Stimulated activated CD8-positive, alpha-beta memory T cell treated with anti-CD3 and anti-CD28 coated beads, Interleukin-12 subunit alpha, Interleukin-12 subunit beta, amount 100 ng/mL, for 1 hour (primary cell): ENCODE measurements at regions not wholly inside any gene's neighbourhood (a gene's known extent, or its start where the extent isn't known, plus 50 kb on each side); places are given as distances from the start of the nearest gene placed in this dataset.
"Not testable (repeated sequence)": the region's sequence is repeated elsewhere in the genome, so short reads cannot be mapped to it uniquely, and the experiment has no call there.

Source experiments
- DNase-seq: peaks from one replicate; pipeline ENCODE4 v3.0.0-alpha.2; 2020; ENCODE audit warnings: low read depth

- no peak for DNase-seq
Observed at GRCh38 chr9:1554081-1555035, 460.8 kb upstream of the SMARCA2 start.

DNA sequence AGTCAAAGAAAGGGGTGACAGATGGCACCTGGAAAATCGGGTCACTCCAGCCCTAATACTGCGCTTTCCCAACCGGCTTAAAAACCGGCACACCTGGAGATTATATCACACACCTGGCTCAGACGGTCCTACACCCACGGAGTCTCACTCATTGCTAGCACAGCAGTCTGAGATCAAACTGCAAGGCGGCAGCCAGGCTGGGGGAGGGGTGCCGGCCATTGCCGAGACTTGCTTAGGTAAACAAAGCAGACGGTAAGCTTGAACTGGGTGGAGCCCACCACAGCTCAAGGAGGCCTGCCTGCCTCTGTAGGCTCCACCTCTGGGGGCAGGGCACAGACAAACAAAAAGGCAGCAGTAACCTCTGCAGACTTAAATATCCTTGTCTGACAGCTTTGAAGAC is 456.5 kb upstream of the SMARCA2 start:
- DNase-seq: not testable (repeated sequence)

DNA sequence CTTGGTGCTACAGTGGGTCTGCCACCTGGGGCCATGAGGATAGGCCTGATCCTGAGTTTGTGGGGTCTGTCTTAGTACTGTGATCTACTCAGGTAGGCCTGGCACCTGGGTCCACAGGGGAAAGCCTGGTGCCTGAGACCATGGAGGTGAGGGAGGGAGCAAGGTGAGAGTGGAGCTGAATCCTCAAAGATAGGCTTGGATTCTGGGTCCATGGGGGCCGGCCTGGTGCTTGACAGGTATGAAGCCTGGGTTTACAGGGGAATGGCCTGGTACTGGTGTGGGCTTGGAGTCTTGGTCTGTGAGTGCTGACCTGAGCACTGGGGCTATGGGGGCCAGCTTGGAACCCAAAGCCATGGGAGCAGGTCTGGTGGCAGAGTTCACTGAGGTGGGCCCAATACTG is 439.2 kb upstream of the SMARCA2 start:
- DNase-seq: no peak

DNA sequence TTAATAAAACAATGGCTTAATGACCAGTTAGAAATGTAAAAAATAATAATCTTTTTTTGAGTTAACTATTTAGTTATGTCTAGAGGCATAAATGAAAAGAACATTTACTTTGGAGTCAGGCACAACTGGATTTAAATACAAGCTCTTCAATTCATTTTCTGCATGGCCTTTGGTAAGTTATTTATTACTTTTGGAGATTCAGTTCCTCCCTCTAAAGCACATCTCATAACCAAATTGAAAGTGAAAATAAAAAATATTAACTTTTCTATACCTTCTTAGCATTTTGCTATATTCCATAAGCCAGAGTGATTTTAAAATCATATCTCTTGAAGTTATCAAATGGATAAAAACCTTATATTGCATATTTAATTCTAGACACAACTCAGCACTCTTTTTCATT is 434.9 kb upstream of the SMARCA2 start:
- no peak for DNase-seq

GRCh38 chr9:1581926-1582325 is 433.2 kb upstream of the SMARCA2 start:
- no peak for DNase-seq

DNA sequence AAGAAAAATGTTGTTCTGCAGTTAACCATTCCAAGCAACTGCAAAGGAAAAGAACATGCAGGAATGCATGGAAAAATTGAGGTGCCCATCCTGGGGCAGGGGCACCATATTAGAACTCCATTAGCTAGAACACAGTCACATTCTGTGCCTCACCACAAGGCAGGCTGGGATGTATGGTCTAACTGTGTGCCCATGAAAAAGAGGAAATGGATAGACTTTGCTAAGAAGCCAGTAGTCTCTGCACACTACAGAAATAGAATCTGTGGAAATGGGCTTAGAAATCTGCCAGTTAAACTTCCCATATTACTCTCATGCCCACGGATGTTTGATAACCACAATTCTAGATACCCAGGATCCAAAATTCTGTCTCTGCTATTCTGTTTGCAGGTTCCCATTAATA is 423.8 kb upstream of the SMARCA2 start:
- no peak for DNase-seq

- DNase-seq: no peak
Observed at GRCh38 chr9:1598270-1598669, 416.9 kb upstream of the SMARCA2 start.

DNA sequence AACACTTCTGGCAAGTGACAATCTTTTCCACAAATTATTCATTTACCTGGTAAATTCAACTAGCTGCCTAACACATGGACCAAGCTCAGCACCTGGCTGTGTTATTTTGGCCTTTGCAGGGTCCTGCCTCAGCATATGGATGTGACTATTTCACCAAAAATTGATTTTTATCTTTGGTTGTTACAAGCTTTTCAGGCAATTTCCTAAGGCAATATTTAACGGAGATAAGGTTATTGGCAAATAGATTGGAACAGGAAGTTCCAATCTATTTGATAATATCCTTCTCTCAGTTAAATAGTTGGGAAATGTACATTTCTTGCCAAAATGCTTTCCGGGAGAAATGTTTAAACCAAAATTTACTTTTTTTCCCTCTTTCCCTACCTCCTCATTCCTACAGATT is 415.2 kb upstream of the SMARCA2 start:
- no peak for DNase-seq

DNA sequence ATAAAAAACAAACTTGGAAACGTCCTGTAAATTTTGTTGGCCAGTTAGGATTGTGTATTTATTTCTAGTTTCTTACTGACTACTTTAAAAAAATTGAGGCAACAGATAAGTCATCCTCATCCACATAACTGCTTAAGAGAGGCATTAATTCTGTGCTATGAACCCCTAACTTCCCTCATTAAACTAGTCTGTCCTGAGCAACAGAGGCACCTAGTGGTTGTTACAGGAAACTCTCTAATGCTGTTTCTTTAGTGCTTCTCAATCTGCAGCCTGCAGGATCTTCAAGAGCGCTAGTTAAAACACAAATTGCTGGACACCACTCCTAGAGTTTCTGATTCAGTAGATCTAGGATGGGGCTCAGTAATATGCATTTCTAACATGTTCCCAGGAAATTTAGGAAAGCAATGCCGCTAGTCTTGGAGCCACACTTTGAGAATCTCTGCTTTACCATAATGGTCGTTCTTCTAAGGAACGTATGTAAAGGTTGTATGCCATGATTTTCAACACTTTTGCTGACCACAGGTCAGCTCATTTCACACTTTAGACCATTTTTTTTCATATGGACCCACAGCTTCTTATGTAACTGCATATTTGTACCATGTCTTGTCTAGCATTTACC is 410.1 kb upstream of the SMARCA2 start:
- DNase-seq: no peak

- no peak for DNase-seq
Observed at GRCh38 chr9:1606253-1606652, 408.9 kb upstream of the SMARCA2 start.

DNA sequence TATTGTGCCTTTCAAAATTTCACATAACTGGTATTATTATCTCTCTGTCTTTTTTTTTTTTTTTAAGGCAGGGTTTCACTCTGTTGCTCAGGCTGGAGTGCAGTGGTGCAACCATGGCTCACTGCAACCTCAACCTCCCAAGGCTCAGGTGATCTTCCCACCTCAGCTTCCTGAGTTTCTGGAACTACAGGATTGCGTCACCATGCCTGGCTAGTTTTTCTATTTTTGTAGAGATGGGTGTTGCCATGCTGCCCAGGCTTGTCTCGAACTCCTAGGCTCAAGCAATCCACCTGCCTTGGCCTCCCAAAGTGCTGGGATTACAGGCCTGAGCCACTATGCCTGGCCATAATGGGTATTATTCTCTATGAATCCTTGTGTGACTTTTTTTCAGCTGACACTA is 402.3 kb upstream of the SMARCA2 start:
- no peak for DNase-seq

- no peak for DNase-seq
Observed at GRCh38 chr9:1617419-1617818, 397.7 kb upstream of the SMARCA2 start.

DNA sequence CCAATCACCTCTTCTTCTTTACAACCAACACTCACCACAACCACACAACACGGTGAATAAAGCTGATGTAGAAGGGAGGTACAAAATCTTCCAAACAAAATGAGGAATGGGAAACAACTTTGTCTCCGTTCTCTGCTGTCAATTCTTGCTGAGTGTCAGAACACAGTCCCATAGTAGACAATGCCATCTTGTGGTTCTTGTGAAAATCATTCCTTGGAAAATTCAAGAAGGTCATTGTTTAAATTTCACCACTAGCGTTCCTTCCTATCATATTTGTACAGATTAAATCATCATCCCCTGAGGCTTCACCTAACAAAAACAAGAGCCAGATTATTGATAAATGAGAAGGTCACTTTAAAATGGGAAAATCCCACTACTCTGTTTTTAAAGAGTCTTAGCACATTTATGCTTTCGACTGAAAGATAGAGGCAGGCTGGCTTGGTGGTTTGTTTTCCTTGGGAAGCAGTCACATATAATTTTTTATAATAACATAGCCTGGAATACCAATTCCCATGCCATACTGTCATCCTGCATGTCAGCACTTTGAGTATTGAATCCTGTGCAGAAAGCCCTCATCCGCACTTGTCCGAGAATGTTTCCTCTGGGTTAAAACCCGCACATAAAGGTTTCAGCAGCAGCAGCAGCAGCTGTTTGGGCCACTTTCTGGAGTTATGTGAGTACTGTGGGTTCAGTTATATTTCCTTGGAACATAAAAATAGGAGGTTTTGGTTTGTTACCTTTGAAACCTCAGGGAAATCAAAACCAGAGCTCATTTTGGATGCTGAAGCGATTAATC is 395.0 kb upstream of the SMARCA2 start:
- no peak for DNase-seq

DNA sequence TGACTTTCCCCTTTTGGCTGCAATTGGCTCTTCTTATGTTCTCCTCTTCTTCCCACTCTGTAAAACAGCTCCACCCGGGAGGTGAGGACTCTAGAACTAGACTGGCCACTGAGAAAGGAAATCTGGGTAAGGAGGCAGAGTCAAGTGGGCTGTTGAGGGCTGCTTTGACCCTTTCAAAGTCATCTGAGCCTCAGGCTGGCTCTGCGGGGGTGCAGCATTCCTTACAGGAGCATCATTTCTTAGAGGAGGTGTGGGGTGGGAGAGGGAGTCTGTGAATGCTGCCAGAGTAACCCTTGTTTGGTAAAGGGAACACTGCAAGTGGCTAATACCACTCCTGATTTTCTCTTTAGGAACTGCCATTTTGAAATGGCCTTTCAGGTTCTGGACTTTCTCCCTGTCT is 377.7 kb upstream of the SMARCA2 start:
- DNase-seq: no peak

DNA sequence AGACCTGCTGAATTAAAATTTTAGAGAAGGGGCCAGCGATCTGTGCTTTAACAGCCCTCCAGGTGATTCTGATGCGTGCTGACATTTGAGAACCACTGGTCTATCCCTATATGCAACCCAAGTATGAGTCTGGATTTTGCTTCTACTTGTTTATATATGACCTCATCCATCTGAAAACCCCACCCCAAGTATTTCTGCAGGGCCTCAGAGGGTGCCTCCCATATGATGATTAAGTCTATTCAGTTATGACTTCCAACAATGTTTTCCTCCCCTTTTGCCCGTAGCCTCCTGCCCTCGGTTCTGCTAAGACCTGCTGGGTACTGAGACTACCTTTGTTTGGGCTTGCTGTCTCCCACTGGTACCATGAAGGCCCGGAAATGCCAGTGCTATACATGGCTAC is 376.0 kb upstream of the SMARCA2 start:
- DNase-seq: no peak

GRCh38 chr9:1647776-1648175 is 367.4 kb upstream of the SMARCA2 start:
- no peak for DNase-seq

DNA sequence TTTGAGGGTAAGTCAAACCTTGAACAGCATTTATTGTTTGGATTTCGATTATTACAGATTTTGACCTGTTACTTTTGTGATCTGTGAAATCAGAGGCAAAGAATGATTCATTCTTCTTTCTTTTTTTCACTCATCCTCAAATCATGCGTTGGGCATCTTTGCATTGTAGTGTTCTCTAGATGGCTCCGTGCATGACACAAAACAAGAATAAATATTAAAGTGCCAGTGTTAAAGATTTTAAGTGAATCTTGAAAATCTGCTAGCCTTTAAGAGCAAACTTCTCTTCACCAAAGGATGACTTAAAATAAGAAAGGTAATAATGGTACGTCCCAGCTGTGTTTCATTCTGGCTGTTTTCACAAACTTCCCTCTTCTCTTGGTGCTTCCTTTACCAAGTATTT is 361.9 kb upstream of the SMARCA2 start:
- DNase-seq: no peak

- no peak for DNase-seq
Observed at GRCh38 chr9:1658661-1659362, 356.3 kb upstream of the SMARCA2 start.

GRCh38 chr9:1659363-1659690 is 355.8 kb upstream of the SMARCA2 start:
- DNase-seq: no peak

- DNase-seq: no peak
Observed at GRCh38 chr9:1668441-1668840, 346.7 kb upstream of the SMARCA2 start.

- DNase-seq: no peak
Observed at GRCh38 chr9:1673300-1673699, 341.8 kb upstream of the SMARCA2 start.

DNA sequence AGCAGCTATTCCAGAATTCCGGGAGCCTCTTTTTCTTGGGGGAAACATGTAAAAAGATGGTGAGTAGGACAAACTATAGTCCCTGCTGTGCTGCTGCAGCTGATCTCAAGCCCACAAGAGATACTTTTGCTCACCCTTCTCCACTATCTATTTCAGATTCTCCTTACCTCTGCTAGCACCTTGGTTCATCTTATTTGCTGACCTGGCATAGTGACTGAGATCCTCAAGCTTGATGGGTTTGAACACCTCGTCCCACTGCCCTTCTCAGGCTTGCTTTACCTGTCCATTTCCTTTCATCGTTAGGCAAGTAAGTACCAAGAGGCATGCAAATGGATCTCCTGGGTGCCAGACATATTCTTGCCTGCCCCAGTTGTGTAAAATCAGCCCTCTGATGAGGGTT is 338.4 kb upstream of the SMARCA2 start:
- DNase-seq: no peak
